Heart right ventricle (tissue), 16 donors: ENCODE measurements at regions not wholly inside any gene's neighbourhood (a gene's known extent, or its start where the extent isn't known, plus 50 kb on each side); places are given as distances from the start of the nearest gene placed in this dataset.

Source experiments
- ATAC-seq, 8 donors: fragments of 200-7000 bp; cut with Tn5 transposase; one replicate each; pipeline ENCODE4 v1.9.1; 2020; ENCODE audit warnings: mild to moderate bottlenecking in 8 of 8, moderate library complexity in 8 of 8, moderate number of reproducible peaks in 1 of 8
- DNase-seq, 2 donors: peaks; one replicate each; pipeline ENCODE4 v3.0.0-alpha.2; 2020
- H3K27ac ChIP-seq, 10 donors: fragments of 200-600 bp; sonication (generic) in 2 of 10; one replicate each; pipeline versions ENCODE4 v1.5.0 to v1.8.0; 2020 to 2022; ENCODE audit warnings: mild to moderate bottlenecking in 3 of 10
- H3K27me3 ChIP-seq, 7 donors: fragments of 200-600 bp; one replicate each; pipeline ENCODE4 v1.8.0; 2021 to 2022; ENCODE audit warnings: mild to moderate bottlenecking in 2 of 7
- H3K36me3 ChIP-seq, 9 donors: fragments of 200-600 bp; sonication (generic) in 1 of 9; one replicate each; pipeline versions ENCODE4 v1.5.0 to v1.8.0; 2020 to 2022; ENCODE audit warnings: mild to moderate bottlenecking in 2 of 9
- H3K4me1 ChIP-seq, 9 donors: fragments of 200-600 bp; sonication (generic) in 1 of 9; one replicate each; pipeline versions ENCODE4 v1.5.0 to v1.8.0; 2020 to 2022; ENCODE audit warnings: mild to moderate bottlenecking in 4 of 9
- H3K4me3 ChIP-seq, 10 donors: fragments of 200-600 bp; sonication (generic) in 2 of 10; one replicate each; pipeline versions ENCODE4 v1.5.0 to v1.8.0; 2020 to 2022; ENCODE audit warnings: mild to moderate bottlenecking in 7 of 10, moderate library complexity in 2 of 10
- H3K9me3 ChIP-seq, 11 donors: fragments of 200-600 bp in 10 of 11; sonication (generic) in 2 of 11; one replicate each; pipeline versions ENCODE4 v1.5.0 to v1.8.0; 2013 to 2022; ENCODE audit warnings: mild to moderate bottlenecking in 2 of 11, control low read depth in 1 of 11, moderate library complexity in 1 of 11
- WGBS, 2 donors: extraction: QIAGEN DNeasy Blood & Tissue Kit; methylation state at CpG; one replicate each; pipeline ENCODE4 v1.1.7; 2013; ENCODE audit warnings: inconsistent platforms in 1 of 2; 5-methylcytosine and 5-hydroxymethylcytosine counted together
- intact Hi-C, 10 donors: fragments of 100-400 bp; cut with DNase I; formaldehyde crosslinking; loops; one replicate each; pipeline versions ENCODE4 v1.11.1 to v1.14.2; 2022
- TF ChIP-seq, protein P1 (sequence below), 9 donors: fragments of 200-600 bp; sonication (generic) in 2 of 9; IDR thresholded peaks; one replicate each; pipeline versions ENCODE4 v1.5.0 to v1.8.0; 2021 to 2022; ENCODE audit warnings: antibody characterized with exemption in 9 of 9, mild to moderate bottlenecking in 5 of 9, moderate library complexity in 1 of 9
- donor health status: Arrhythmogenic right ventricular cardiomyopathy.
- donor health status: ischemic (EF 13 %, LVEDD 7.1; RV severe dilation, severe dysfunction).
- donor health status: healthy with polysubstance abuse.
- donor health status: DM: no; HTN: yes; CAD: no.
- donor health status: DM: no; HTN: no; CAD: no.
- donor health status: ischemic (EF 25% LVEDD 6.9; RV normal size, moderate dysfunction).
- donor health status: ischemic (EF 25% LVEDD 5.7; RV mildly dilated, moderate dysfunction).
- donor health status: healthy.
- donor health status: DM: yes; HTN: yes; CAD: no.
- donor health status: Ischemic cardiomyopathy.
- donor health status: ischemic (EF 35%, LVEDD 5.7; RV mildly dilated, moderate dysfunction).
- donor health status: nonischemic (EF 11% LVEDD 7.7; RV severe dilation, severe dysfunction).
- donor health status: DM: yes; HTN: yes; CAD: no.
- donor health status: PGD.
- donor health status: ischemic (EF 29% LVEDD 5.4; RV normal size, mild dysfunction).
- donor health status: nonischemic (EF 23%, LVEDD 6.1; RV moderate dilation, normal function).

DNA sequence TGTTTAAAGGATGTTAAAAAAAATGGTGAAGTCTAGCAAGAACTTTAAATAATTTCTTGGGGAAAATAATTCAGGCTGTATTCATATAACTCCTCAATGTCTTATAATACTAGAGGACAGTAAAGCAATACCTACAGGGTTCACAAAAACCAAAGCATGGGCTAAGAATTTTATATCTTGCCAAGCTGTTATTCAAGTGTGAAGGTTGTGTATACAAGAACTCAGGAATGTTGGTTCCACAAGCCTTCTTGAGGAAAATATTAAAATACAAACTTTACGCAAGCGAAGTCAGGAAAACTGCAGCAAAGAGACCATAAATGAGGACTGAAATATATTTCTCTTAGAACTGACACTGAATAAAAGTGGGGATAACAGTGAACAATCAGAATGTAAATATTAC is 76.1 kb upstream of the DNAJC10 start:
- Histone ChIP-seq H3K4me1 (no peaks in the 10 kb centered on the region), H3K9me3 (no peaks in the 10 kb centered on the region), H3K36me3 (no peaks in the 10 kb centered on the region), H3K27ac (no peak overlapping the region), H3K4me3 (no peak overlapping the region), H3K27me3 (no peaks in the 10 kb centered on the region)
- no peak for DNase-seq
- TF ChIP-seq, protein P1, sequence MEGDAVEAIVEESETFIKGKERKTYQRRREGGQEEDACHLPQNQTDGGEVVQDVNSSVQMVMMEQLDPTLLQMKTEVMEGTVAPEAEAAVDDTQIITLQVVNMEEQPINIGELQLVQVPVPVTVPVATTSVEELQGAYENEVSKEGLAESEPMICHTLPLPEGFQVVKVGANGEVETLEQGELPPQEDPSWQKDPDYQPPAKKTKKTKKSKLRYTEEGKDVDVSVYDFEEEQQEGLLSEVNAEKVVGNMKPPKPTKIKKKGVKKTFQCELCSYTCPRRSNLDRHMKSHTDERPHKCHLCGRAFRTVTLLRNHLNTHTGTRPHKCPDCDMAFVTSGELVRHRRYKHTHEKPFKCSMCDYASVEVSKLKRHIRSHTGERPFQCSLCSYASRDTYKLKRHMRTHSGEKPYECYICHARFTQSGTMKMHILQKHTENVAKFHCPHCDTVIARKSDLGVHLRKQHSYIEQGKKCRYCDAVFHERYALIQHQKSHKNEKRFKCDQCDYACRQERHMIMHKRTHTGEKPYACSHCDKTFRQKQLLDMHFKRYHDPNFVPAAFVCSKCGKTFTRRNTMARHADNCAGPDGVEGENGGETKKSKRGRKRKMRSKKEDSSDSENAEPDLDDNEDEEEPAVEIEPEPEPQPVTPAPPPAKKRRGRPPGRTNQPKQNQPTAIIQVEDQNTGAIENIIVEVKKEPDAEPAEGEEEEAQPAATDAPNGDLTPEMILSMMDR (IDR thresholded peaks at IDR 0.05): no peak
- no peak for ATAC-seq
- WGBS, 2 donors: 97 to 100% methylated on average over 2 of the region's 2 CpGs
- intact Hi-C loops: loop anchor here in 5 of 10 donors (10.0 kb wide), 5 partner anchors 95 to 895 kb away; partner anchors contain the start of gene PDE1A (in 2 of the 5)

DNA sequence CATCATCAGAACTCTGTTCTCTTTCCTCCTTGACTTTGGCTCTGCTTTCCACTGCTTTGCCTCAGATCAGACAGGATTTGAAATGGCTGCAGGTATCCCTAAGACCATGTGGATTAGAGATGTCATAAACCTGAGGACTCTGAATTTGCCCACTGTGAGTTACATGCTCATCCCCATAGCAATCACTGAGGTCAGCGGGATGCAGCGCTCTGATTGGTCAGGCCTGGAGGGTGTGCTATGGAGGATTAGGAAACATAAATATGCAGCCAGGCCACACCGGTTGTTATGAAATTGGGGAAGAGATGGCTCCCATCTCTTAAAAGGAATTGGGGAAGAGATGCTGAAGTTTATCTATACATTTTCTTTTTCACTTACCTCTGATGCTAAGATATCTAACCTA is 73.7 kb upstream of the DNAJC10 start:
- 82 to 84% methylated on average over 3 of the region's 3 CpGs for WGBS, 2 donors
- Histone ChIP-seq H3K4me1 (no peaks in the 10 kb centered on the region), H3K4me3 (no peak overlapping the region), H3K9me3 (no peaks in the 10 kb centered on the region), H3K27me3 (no peaks in the 10 kb centered on the region), H3K27ac (no peak overlapping the region), H3K36me3 (no peaks in the 10 kb centered on the region)
- intact Hi-C loops: loop anchor here in 5 of 10 donors (10.0 kb wide), 5 partner anchors 98 to 898 kb away; partner anchors contain the start of gene PDE1A (in 2 of the 5)
- peak; percentile 36 to 50 for DNase-seq
- TF ChIP-seq, protein P1 (IDR thresholded peaks at IDR 0.05): no peak
- ATAC-seq: peak in 6 of 8 donors; percentile 51 to 85 (median 62)

- H3K4me3 ChIP-seq: no peak overlapping the region
- H3K9me3 ChIP-seq: no peaks in the 10 kb centered on the region
- H3K27me3 ChIP-seq: no peaks in the 10 kb centered on the region
- peaks cover 0 to 13% (median 0%) of the 10 kb centered on the region in 9 donors for H3K4me1 ChIP-seq
- no peak for ATAC-seq
- WGBS, 2 donors: 72 to 74% methylated on average over 5 of the region's 5 CpGs
- DNase-seq: no peak
- TF ChIP-seq, protein P1 (IDR thresholded peaks at IDR 0.05): no peak
- H3K27ac ChIP-seq: no peak overlapping the region
- H3K36me3 ChIP-seq: no peaks in the 10 kb centered on the region
- intact Hi-C loops: loop anchor here in 5 of 10 donors (10.0 kb wide), 5 partner anchors 102 to 902 kb away; partner anchors contain the start of gene PDE1A (in 2 of the 5)
Observed at GRCh38 chr2:182646763-182647498, 69.1 kb upstream of the DNAJC10 start.

GRCh38 chr2:182647499-182647787 is 68.6 kb upstream of the DNAJC10 start:
- no peak for ATAC-seq
- no peaks in the 10 kb centered on the region for H3K27me3 ChIP-seq
- TF ChIP-seq, protein P1 (IDR thresholded peaks at IDR 0.05): no peak
- intact Hi-C loops: loop anchor here in 5 of 10 donors (10.0 kb wide), 5 partner anchors 103 to 903 kb away; partner anchors contain the start of gene PDE1A (in 2 of the 5)
- no peak overlapping the region for H3K4me3 ChIP-seq
- H3K36me3 ChIP-seq: no peaks in the 10 kb centered on the region
- no peak overlapping the region for H3K27ac ChIP-seq
- peaks cover 0 to 13% (median 0%) of the 10 kb centered on the region in 9 donors for H3K4me1 ChIP-seq
- WGBS, 2 donors: 71 to 81% methylated on average over 2 of the region's 2 CpGs
- no peaks in the 10 kb centered on the region for H3K9me3 ChIP-seq
- no peak for DNase-seq
